Neural crest cell (in vitro differentiated cells): ENCODE measurements at regions not wholly inside any gene's neighbourhood (a gene's known extent, or its start where the extent isn't known, plus 50 kb on each side); places are given as distances from the start of the nearest gene placed in this dataset.
"Not testable (repeated sequence)": the region's sequence is repeated elsewhere in the genome, so short reads cannot be mapped to it uniquely, and the experiment has no call there.

Experiments
- DNase-seq: peaks from one replicate; pipeline ENCODE4 v3.0.0; 2021; ENCODE audit warnings: low read depth, mixed read lengths, low spot score
- H3K27ac Mint-ChIP-seq: one replicate; pipeline ENCODE4 v1.8.0; 2021; ENCODE audit warnings: mild to moderate bottlenecking, mixed read lengths; ENCODE audit not compliant: unreplicated experiment
- H3K27me3 Mint-ChIP-seq: 2 replicates; pipeline ENCODE4 v1.8.0; 2021; ENCODE audit warnings: low read depth, mild to moderate bottlenecking, mixed read lengths
- H3K36me3 Mint-ChIP-seq: 2 replicates; pipeline ENCODE4 v1.8.0; 2021; ENCODE audit warnings: low read depth, mild to moderate bottlenecking, mixed read lengths
- H3K4me1 Mint-ChIP-seq: 2 replicates; pipeline ENCODE4 v1.8.0; 2021; ENCODE audit warnings: mixed read lengths
- H3K4me3 Mint-ChIP-seq: one replicate; pipeline ENCODE4 v1.8.0; 2021; ENCODE audit warnings: mild to moderate bottlenecking, mixed read lengths
- H3K9me3 Mint-ChIP-seq: 2 replicates; pipeline ENCODE4 v1.8.0; 2021; ENCODE audit warnings: mixed read lengths
- TF ChIP-seq, protein P1 (sequence below): fragments of 200-600 bp; sonication (generic); conservative IDR thresholded peaks from 2 replicates; pipeline ENCODE4 v1.5.0; 2021; ENCODE audit warnings: antibody characterized with exemption, mild to moderate bottlenecking

DNA sequence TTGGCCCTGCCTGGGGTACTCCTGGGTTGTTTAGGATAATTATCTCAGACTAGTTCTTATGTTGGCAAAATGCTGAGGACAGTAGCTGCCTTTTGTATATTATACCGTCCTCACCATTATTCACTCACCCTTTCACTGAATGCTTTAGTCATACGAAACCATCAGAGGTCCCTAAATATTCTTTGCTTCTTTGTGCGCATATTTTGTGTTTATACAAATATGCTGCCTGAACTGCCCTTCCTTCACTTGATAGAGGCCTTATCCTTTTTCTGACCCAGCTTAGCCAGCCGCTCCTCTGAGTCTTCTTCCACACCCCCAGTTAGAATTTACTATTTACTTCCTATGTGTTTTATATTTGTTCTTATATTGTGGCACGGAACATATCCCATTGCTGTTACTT lies 70.2 kb upstream of the OSBPL3 start:
- TF ChIP-seq, protein P1, sequence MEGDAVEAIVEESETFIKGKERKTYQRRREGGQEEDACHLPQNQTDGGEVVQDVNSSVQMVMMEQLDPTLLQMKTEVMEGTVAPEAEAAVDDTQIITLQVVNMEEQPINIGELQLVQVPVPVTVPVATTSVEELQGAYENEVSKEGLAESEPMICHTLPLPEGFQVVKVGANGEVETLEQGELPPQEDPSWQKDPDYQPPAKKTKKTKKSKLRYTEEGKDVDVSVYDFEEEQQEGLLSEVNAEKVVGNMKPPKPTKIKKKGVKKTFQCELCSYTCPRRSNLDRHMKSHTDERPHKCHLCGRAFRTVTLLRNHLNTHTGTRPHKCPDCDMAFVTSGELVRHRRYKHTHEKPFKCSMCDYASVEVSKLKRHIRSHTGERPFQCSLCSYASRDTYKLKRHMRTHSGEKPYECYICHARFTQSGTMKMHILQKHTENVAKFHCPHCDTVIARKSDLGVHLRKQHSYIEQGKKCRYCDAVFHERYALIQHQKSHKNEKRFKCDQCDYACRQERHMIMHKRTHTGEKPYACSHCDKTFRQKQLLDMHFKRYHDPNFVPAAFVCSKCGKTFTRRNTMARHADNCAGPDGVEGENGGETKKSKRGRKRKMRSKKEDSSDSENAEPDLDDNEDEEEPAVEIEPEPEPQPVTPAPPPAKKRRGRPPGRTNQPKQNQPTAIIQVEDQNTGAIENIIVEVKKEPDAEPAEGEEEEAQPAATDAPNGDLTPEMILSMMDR, result no peak
- DNase-seq, result no peak
- Mint-ChIP-seq H3K36me3 (no peaks in the 10 kb centered on the region), H3K9me3 (peaks cover 3% of the 10 kb centered on the region), H3K4me3 (no peak overlapping the region), H3K4me1 (peaks cover 14% of the 10 kb centered on the region), H3K27ac (no peak overlapping the region), H3K27me3 (no peaks in the 10 kb centered on the region)

DNA sequence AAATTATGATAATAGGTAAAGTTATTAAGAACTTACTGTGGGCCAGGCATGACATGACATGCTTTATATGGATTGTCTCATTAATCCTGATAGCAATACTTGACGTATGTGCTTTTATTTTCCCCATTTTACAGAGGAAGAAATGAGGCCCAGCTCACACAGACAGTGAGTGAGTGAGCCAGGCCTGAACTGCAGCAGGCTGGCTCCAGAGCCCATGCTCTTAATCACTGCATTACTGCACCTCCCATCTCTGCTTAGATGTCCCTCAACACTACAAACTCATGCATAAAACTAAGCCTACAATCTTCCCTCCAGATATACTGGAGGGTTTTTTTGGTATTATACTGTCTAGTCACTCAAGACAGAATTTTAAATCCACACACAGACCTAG lies 68.5 kb upstream of the OSBPL3 start:
- Mint-ChIP-seq H3K36me3 (no peaks in the 10 kb centered on the region), H3K27ac (no peak overlapping the region), H3K9me3 (peaks cover 3% of the 10 kb centered on the region), H3K4me1 (peaks cover 14% of the 10 kb centered on the region), H3K4me3 (no peak overlapping the region), H3K27me3 (no peaks in the 10 kb centered on the region)
- TF ChIP-seq, protein P1, result no peak
- no peak for DNase-seq

DNA sequence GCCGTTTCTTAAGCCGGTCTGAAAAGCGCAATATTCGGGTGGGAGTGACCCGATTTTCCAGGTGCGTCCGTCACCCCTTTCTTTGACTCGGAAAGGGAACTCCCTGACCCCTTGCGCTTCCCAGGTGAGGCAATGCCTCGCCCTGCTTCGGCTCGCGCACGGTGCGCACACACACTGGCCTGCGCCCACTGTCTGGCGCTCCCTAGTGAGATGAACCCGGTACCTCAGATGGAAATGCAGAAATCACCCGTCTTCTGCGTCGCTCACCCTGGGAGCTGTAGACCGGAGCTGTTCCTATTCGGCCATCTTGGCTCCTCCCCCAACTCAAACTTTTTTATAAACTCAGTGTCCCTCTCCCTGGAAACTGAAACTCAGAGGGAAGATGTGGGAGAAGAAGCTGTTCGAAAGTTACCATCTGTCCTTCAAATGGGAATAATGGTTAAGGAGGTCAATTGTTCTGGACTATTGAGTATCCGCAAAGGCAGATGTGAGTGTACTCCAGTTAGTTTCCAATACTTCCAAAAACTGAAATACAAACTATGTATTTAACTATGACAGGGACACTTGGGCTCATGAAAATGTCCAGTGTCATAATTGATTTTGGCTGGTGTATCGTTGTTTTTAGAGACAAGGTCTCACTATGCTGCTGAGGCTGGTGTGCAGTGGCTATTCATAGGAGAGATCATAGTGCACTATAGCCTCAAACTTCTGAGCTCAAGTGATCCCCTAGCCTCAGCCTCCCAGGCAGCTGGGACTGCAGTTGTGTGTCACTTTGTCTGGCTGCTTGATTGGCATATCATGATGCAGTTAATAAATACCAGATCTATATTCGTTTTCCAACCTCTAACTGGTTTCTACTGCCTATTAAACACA lies 67.8 kb upstream of the OSBPL3 start:
- H3K4me3 Mint-ChIP-seq, H3K36me3 Mint-ChIP-seq, H3K9me3 Mint-ChIP-seq, DNase-seq, H3K27ac Mint-ChIP-seq, H3K27me3 Mint-ChIP-seq: not testable (repeated sequence)
- H3K4me1 Mint-ChIP-seq, result peaks cover 14% of the 10 kb centered on the region

DNA sequence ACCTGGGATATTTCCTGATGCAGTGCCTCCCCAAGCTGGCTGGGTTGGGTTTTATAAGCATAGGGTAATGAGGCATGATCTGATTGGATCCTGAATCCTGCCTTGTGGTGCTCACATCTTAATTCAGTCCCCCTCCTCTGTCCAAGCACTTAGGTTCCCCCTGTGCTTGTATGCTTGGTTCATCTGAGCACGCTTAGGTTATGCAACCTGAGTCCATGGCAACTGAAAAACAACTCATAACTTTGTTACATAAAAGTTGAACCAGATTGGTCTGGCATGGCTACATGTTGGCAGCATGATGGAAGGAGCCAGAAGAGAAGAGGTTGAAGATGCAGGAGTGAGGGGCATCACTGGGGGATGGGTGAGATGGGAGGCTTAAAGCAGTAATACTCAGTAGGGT lies 57.3 kb upstream of the OSBPL3 start:
- peaks cover 20% of the 10 kb centered on the region for H3K9me3 Mint-ChIP-seq

DNA sequence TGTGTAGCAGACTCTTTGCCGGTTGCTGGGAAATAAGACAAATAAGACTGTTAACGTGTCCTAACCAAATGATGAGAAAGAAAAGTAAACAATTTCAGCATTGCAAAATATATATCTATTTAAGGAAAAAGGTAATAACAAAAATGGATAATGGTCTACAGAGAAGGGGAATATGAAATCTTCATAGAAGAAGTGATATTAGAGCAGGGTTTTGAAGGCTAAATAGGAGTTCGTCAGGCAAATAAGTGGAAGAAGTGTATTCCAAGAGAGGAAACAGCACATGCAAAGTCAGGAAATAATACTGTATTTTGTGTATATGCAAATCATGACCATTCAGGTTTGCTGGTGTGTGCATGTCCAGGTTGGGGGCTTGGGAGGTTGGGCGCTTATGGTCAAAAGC lies 55.3 kb upstream of the OSBPL3 start:
- no peak for DNase-seq
- peaks cover 2% of the 10 kb centered on the region for H3K27me3 Mint-ChIP-seq
- H3K27ac Mint-ChIP-seq, result no peak overlapping the region
- TF ChIP-seq, protein P1, result no peak
- H3K4me1 Mint-ChIP-seq, result no peaks in the 10 kb centered on the region
- H3K4me3 Mint-ChIP-seq, result no peak overlapping the region
- peaks cover 15% of the 10 kb centered on the region for H3K9me3 Mint-ChIP-seq
- peaks cover 3% of the 10 kb centered on the region for H3K36me3 Mint-ChIP-seq

More for the DNA sequence above, 57.3 kb upstream of the OSBPL3 start:
- Mint-ChIP-seq H3K27ac (no peak overlapping the region), H3K4me3 (no peak overlapping the region), H3K4me1 (no peaks in the 10 kb centered on the region), H3K27me3 (peaks cover 2% of the 10 kb centered on the region), H3K36me3 (peaks cover 3% of the 10 kb centered on the region)
- no peak for DNase-seq
- TF ChIP-seq, protein P1, result no peak

DNA sequence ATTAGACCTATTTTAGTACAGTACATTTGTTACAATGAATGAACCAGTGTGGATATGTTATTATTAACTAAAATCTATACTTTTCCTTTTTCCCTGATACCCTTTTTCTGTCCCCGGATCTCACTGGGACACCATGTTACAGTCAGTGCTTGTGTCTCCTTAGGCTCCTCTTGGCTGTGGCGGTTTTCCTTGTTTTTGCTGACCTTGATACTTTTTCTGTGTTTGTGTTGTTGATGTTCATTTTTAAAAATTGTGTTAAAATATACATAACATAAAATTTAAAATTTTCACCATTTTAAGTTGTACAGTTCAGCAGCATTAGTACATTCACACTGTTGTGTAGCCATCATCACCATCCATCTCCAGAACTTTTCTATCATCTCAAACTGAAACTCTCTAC lies 54.2 kb upstream of the OSBPL3 start:
- peaks cover 7% of the 10 kb centered on the region for H3K4me1 Mint-ChIP-seq
- H3K9me3 Mint-ChIP-seq, result peaks cover 11% of the 10 kb centered on the region
- H3K27me3 Mint-ChIP-seq, result peaks cover 2% of the 10 kb centered on the region
- TF ChIP-seq, protein P1, result no peak
- DNase-seq, result no peak
- H3K4me3 Mint-ChIP-seq, result no peak overlapping the region
- peaks cover 3% of the 10 kb centered on the region for H3K36me3 Mint-ChIP-seq
- H3K27ac Mint-ChIP-seq, result no peak overlapping the region
